Bone marrow (tissue), 2 donors: ENCODE measurements at regions not wholly inside any gene's neighbourhood (a gene's known extent, or its start where the extent isn't known, plus 50 kb on each side); places are given as distances from the start of the nearest gene placed in this dataset.
"Not testable (repeated sequence)": the region's sequence is repeated elsewhere in the genome, so short reads cannot be mapped to it uniquely, and the experiment has no call there.

Source experiments
- DNase-seq, 2 donors: peaks; one replicate each; lab custom pipeline; 2025; lab: John Stamatoyannopoulos, UW

DNA sequence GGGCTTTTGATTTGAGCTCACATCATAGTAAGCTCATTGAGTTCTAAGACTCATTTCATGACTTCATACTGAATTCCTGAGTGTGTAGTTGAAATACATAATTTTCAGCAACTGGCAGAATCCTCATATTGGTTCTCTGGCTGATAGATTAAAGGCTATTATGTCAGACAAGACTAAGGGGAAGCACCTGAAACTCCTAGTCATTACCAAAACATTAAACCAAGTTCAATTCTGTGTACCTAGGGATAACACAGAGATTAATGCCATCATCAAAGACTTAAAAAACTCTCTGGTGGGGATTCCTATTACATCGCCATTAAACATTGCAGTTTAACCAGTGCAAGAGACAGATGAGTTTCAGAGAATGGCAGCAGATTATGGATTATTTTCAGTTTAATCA is 339.1 kb downstream of the PTPRC start:
- no peak for DNase-seq

DNA sequence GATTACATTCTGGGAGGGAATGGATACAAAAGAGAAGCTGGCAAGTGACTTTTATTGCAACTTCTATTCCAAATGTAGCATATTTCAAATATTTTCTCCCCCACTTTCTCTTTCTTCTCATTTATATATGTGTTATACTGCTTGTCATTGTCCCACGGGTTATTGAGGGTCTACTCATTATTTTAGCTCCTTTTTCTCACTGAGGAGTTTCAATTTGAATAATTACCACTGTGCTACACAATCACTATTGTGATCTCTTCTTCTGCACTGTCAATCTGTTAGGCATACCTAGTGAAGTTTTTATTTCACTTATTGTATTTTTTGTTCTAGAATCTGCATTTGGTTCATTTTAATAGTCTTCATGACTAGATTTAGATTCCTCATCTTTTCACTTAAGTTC is 339.7 kb downstream of the PTPRC start:
- DNase-seq = no peak

DNA sequence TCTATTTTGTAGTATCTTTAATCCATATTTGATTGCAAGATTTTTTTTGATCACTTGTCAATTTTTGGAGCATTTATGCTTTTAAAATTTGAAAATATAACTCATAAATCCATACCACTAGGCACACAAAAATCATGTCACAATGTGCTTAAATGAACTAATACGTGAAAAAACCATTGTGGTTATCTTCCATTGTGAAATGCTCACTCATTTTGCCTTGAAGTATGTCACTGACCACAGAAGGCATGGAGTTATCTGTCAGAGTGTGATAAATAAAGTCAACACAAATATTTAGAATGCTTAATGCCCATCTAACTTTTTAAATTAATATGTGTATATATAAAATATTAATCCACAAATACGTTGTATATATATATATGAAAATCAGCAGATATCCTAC is 347.2 kb downstream of the PTPRC start:
- DNase-seq = no peak

DNA sequence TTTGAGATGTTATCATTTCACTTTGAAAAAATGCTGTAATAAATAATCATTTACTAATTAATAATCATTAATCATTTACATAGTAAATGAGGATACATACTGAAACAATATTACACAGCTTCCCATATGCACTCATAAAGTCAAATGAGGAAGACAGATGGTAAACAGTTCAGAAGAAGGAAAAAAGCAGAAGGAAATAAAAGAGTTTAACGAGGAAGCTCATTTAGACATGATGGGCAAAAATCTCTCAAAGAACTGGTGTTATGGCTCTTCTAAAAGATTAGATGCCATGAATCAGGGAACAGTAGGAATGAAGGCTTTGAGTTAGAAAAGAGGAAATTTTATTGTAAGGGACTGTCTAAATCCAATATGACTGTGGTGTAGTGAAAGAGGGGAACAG is 347.6 kb downstream of the PTPRC start:
- DNase-seq = peak in 1 of 2 donors; percentile 80

DNA sequence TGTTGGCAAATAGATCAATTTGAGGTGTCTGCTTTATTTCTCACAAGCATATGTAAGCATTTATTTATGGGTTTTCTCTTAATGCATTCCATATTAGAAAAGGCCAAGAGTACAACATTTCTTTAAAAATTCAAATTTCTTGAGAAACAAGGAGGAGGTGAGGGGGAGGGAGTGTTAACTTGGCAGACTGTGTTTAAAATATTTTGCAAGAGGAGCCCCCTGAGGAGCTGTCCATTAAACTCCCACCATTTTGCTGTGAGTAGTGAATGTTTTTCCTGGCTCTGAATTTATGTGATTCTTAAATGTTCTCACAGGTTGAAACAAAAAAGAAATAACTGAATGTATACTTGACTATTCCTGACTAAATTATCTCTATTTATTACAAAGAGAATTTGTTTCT is 363.8 kb downstream of the PTPRC start:
- no peak for DNase-seq

DNA sequence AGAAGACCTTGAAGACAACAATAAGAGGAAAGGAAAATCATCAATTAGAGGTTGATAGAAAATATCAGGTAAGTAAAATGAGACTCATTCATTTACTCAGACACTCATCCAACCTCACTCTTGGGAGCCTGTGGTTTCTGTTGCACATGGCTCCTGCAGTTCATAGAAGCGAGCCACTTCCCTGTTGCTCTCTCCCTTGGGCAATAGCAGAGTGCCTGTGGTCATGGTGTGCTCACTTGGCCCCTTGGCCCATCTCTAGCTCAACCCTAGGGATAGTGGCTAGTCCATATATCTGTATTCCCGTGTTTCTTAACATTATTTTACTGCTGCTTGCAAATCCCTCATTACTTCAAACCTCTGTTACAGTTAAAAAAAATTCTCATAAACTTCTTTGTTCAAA is 368.6 kb downstream of the PTPRC start:
- no peak for DNase-seq

DNA sequence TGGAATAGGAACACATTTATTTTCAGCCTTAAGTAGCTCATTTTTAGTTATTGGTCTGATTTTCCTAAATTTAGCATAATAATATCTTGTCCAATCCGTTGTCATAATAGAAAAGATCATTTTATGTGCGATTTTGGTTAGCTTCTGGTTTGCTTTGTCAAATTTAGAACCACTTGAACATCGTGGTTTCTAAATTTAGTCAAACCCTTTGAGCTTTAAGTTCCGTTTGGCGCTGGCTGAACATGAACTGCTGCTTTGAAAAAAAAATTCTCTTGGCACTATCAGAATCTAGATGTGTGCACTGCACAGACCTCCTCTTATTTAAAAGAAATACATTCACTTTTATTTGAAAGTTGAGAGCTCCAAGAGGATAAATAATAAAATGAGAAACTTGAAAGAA is 370.6 kb downstream of the PTPRC start:
- DNase-seq = no peak

DNA sequence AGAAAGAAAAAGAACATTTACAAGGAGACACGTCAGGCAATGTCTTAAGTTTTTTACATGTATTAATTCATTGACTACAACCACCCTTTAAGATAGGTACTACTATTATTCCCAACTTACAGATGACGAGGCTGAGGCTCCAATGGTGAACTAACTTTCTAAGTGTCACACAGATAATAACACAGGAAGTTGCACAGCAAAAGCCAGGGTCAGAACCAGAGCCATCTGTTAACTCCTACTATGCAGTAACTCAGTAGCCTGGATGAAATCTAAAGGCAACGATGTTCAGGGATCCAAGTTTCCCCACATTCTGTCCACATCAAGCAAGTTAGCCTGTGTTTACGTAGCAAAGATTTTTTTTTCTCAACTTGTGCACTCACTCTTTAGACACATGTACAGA is 371.7 kb downstream of the PTPRC start:
- DNase-seq = no peak

DNA sequence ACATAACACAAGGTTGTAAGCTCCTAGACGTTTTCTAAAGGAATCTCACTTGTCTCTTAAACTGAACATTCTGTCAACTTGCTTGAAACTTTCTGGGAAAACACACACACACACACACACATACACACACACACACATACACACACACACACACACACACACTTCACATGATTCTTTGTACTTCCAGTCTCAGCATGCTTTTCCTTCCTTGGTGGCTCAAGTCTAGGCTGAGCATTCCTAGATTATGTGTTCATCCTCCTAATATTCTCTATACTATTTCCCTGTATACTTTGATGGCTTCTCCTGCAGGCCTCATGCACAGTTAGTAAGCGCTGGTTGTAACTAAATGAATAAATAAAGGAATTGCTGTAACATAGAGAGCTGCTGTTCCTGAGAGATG is 372.1 kb downstream of the PTPRC start:
- no peak for DNase-seq

DNA sequence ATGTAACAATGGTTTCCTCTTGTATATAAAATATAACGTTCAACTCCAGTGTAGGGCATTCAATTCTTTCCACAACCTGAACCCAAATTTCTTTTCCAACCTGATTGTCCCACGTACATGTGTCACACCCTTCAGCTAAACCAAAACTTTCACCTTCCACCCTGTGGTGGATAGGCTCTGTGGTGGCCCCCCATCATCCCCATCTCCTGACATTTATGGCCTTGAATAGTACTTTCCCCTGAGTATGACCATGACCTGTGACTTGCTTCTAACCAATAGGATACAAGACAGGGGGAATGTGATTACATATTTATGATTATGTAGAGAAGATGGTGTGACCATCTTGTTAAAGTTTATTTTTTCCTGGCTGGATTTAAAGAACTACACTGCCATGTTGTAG is 377.0 kb downstream of the PTPRC start:
- DNase-seq = no peak

DNA sequence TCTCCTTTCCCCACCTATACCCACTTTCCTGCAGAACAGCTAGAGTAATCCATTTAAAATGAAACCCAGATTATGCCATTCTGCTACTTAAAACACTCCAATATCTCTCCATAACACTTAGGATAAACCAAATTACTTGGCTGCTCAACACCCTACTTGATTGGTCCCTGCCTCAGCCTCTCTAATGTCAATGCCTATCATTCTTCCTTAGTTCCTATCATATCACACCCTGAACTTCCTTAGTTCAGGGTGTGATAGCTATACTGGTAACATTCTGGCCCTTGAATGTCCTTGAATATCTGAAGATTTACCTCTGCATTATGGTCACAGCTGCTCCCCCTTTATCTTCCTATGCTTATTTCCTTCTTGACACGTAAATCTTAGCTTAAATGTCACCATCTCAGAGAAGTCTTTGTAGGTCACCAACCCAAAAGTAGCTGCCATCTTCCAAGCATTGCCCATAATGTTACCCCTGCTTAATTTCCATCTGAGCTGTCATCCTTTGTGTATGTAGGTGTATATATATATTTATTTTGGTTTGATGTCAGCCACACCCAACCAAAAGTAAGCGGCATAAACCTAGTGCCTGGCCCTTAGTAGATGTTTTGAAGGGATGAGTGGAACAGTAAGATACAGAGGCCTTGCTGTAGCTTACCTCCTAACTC is 379.8 kb downstream of the PTPRC start:
- DNase-seq = no peak

DNA sequence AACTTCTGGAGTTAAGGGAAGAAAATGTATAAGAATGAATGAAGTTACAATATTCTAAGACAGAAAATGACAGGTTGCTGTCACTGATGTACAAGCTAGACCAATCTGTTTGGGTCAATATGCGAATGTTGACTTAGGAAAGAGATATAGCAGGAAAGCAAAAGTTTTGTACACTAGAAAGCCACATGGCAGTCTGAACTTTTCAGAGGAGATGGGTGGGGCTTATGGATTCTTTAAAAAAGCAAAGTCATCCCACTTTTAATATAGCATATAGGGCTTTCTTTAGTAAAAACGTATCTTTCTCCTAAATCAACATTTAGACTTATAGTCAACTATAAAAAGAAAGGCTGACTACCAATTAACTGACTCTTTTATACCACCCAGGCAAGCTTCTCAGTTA is 381.2 kb downstream of the PTPRC start:
- DNase-seq = no peak

DNA sequence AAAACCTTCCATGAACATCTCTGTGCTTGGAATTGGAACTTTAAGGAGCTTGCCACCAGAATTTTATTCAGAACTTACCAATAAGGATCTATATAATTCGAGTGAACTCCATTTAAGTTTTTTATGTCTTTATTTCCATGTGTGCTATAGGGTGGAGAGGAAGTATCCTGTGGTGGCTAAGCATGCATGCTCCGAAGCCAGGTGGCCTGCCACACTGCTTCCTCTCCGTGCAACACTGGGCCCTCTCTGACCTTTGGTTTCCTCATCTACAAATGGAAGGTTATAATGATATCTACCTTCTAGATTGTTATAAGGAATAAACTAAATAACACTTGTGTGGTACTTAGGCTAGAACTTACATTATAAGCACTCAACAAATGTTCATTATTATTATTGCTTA is 382.1 kb downstream of the PTPRC start:
- DNase-seq = no peak

DNA sequence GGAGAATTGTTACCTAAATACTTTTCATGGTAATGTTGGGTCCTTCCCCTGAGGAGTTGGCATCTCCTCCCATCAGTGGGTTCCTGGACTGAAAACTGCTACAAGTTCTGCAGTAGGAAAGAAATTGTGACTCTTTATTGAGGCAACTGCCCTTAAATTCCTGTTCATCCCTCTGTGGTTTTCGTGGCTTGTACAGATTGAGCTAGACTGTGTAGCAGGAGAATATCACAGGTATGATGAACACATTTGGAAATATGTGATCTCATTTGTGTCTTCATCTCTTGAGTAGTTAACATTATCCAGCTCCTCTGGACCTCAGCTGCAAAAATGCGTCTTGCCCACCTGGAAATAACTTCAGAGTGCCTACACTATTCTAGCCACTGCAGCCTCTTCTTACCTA is 390.6 kb downstream of the PTPRC start:
- no peak for DNase-seq

DNA sequence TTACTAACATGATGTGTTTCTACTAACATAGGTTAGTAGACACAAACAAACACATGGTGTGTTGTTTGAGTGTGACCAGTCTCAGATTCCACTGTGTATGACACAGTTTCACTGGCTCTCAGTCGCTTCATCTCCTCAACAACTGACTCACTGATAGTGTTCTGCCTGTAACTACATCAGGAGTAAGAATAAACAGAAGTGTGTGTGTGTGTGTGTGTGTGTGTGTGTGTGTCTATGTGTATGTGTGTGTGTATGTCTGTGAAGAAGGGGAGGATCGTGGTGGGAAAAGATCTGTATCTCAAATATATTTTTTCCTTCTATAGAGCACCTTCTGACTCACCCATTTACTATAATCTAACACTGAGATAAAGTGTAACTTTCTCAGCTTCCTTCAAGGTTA is 391.0 kb downstream of the PTPRC start:
- DNase-seq = no peak

DNA sequence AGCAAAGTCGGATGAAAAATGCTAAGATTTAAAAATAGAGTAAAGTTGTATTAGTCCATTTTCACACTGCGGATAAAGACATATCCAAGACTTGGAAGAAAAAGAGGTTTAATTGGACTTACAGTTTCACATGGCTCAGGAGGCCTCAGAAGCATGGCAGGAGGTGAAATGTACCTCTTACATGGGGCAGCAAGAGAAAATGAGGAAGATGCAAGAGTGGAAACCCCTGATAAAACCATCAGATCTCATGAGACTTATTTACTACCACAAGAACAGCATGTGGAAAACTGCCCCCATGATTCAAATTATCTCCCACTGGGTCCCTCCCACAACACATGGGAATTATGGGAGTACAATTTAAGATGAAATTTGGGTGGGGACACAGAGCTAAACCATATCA is 391.7 kb downstream of the PTPRC start:
- not testable (repeated sequence) for DNase-seq

DNA sequence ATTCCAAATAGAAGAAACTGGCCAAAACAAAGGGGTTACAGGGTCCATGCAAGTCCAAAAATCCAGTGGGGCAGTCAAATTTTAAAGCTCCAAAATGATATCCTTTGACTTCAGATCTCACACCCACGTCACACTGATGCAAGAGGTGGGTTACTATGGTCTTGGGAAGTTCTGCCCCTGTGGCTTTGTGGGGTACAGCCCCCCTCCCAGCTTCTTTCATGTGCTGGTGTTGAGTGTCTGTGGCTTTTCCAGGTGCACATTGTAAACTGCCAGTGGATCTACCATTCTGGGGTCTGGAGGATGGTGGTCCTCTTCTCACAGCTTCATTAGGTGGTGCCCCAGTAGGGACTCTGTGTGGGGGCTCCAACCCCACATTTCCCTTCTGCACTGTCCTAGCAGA is 392.3 kb downstream of the PTPRC start:
- DNase-seq = not testable (repeated sequence)

DNA sequence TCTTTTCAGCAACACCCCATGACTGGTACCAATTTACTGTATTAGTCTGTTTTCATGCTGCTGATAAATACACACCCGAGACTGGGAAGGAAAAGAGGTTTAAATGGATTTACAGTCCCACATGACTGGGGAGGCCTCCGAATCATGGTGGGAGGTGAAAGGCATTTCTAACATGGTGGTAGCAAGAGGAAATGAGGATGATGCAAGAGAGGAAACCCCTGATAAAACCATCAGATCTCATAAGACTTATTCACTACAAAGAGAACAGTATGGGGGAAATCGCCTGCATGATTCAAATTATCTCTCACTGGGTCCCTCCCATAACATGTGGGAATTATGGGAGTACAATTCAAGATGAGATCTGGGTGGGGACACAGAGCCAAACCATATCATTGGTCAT is 393.6 kb downstream of the PTPRC start:
- DNase-seq = not testable (repeated sequence)

DNA sequence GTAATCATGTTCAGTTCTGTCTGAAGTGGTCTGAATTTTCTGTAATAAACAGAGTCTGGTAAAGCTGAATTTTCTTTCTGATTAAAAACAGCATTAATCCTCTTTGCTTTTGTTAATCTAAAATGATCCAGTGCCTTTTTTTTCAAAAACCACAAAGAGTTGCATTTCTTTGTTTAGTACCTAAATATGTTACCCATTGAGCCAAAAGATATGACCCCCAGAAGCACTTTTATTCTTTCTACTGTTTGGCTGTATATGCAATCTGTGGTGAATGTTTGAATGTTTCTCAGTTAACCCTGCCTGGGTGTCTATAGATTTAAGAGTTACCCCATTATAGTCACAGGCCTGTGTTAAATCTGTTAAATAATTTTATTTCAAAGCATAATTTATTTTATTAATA is 394.8 kb downstream of the PTPRC start:
- DNase-seq = no peak

DNA sequence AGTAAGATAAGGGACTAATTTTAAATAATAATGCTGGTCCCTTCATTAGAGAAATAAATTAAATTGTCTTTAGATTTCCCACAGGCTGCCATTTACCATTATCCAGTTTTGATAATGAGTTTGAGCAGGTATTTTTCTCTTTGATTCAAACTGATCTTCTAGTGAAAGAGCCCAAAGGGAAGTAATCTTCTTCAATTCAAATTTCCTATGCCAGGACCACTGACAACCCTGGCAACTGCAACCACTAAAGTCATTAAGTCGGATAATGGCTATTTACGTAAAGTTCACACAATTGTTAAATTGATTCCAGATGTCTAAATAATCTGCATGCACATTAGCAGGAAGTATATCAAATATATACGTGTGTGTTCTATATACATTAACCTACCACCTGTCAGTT is 399.3 kb downstream of the PTPRC start:
- no peak for DNase-seq

DNA sequence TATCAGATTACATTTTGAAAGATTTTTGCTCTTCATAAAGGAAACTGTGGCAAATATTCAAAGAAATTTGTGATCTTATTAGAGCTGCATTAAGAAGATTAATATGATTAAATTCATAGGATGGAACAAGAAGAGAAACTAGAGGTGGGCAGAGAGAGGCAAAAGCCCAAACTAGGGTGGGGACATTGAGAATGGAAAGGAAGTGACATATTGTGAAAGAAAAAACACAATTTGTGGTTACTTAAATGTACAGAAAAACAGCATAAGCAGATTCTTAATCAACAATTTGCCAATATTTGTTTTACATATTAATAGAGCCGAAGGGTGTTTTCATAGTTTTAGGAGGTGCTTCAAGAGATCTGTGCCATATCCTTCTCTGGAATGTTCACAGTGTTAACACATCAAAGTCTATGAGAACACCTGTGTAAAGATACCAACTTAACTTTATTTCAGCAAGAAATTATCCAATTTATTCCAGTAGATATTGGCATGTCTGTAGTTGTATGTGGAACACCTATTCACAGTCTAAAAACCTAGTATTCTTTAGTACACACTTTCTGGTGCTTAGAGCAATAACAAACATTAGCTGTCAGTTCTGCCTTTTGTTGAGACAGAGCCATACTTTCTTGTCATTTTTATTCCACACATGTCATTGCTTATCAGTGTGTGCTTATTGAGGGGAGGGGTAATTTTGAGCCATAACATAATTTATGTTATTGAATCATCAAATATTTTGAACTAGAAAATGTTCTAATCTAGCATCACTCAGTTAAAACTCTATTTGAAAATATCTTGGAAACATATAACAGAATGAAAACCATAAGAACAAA is 401.5 kb downstream of the PTPRC start:
- no peak for DNase-seq

DNA sequence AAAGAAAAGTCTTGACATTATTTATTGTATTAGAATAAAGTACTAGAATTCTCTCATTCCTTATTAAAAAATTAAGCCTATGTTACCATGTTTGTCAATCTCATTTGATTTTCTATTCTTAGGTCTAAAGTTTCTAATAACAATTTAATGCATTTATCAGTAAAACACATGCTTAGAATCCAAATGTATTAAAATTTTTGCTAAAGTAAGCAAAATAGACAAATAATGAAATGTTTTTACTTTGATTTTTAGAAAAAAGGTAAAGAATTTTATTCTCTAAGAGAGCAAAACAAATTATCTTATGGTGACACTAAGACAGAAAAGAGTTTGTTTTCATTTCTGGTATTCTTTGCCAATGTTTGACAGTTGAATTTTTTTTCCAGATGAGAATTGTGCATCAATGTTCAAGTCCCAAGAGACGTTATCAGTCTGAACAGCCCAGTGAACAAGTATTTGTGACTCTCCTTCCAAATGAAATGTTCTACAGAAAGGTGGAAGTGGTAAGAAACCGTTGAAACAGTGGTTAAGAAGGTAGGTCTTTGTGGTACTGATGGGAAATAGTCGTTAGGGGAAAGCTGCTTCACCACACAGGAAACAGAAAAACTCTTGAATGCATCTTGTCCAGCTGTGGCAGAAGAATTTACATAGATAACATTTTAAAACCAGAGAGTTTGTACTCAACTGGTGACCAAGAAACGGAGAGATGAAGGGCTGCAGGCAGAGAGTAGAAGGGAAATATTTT is 402.5 kb downstream of the PTPRC start:
- DNase-seq = peak in 1 of 2 donors; percentile 95

DNA sequence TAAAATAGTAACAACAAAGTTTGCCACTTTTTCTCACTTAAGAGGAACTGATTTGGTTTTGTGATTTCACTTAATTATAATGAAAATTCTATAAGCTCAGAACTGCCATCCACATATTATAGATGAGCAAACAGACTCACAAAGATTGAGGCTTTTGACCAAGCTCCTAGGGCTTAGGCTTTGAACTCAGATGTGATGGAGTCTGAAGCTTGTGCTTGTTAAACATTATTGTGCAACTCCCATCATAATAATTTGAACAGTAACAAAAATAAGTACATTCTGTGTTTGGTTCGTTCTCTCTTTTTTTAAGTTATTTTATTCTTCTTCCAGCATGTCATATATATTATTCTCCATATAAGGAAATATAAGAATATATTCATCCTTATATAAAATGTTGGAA is 403.4 kb downstream of the PTPRC start:
- DNase-seq = no peak
